CD1c-positive myeloid dendritic cell (primary cell): ENCODE measurements at regions not wholly inside any gene's neighbourhood (a gene's known extent, or its start where the extent isn't known, plus 50 kb on each side); places are given as distances from the start of the nearest gene placed in this dataset.

ENCODE experiments used
- DNase-seq: peaks from one replicate; pipeline ENCODE4 v3.0.0-alpha.2; 2016; ENCODE audit errors: extremely low spot score

DNA sequence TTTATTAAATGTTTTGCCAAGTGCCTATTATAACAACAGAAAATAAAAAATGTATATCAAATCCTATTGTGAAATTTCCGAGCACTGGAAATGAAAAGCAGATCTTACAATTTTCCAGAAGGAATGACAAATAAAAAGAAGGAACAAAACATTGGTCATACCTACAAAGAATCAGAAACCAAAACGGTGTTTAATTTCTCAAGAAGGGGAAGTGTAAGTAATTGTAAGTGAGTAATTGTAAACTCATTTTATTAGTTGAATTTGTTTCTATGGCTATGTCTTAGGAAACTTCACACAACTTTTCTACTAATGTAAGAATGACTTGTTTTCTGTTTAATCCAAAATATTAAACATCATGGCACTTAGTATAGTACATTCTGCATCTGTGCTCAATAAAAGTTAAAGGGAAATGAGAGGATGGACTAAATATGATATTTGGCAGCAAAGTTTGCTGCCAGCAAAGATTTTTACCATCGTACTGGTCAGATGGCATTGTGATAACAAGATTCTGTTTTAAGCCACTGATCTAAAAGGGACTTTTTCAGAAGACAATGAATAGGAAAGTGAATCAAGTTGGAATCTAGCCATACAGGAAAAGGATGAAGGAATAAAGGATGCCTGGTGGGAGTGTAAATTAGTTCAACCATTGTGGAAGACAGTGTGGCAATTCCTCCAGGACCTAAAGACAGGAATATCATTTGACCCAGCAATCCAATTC is 232.4 kb downstream of the NFKBIZ start:
- DNase-seq: peak; percentile 25

- no peak for DNase-seq
These were observed 234.2 kb downstream of the NFKBIZ start for GRCh38 chr3:102083473-102083872.

DNA sequence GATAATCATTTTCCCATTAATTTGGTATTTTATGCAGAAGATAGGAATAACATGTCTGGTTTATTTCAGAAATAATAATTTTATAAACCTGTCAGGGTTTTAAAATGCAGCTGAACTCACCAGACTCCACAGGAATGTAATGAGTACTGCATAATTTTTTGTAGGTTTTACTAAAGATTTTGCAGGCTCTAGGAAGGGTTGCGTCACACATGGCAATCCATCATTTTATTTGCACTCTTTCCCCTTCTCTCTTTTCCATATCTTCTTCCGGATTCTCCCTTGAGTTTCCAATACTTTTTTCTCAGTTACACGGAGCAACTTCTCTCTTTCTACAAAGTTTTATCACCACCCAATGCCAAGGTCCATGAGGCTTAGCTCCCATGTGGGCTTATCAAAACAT is 234.7 kb downstream of the NFKBIZ start:
- DNase-seq: no peak

DNA sequence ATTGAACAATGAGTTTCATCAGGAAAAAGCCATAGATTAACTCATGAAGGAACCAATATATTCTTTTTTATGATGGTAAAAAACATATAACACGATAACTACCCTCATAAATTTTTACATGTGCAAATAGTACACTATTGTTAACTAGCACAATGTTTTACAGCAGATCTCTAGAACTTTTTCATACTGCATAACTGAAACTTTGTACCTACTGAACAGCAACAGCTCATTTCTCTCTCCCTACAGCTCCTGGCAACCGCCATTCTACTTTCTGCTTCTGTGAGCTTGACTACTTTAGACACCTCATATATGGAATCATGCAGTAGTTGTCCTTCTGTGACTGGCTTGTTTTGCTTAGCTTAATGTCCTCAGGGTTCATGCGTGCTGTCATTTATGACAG is 235.4 kb downstream of the NFKBIZ start:
- no peak for DNase-seq

DNA sequence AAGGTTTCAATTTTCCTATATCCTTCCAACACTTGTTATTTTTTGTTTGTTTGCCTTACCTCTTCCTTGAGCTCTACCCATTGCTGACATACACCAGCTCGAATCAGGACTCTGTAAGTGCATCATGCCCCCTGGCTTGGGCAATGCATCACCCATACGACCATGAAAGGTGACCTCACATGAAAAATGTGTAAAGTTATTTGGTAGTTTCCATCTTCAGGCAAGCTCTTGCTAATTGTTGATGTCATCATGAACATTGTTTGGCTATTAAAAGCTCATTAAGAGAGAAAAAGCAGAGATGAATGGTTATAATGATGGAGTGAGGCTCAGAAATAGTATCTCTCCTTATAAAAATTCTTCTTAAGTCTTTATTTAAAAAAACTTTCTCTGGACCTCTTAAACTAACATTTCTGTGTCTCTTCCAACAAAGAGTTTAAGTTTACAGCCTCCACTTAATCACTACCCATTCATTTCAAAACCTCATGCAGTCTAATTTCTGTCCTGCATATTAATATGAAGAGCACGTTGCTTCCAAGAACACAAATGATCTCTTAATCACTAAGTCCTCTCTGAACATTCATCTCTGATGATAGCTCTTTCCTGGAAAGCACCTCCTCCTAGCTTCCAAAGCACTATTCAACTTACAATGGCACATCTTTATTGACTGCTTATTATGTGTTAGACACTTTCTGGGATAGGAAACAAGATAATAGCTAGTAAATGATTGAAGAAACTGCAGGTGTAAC is 236.3 kb downstream of the NFKBIZ start:
- no peak for DNase-seq

DNA sequence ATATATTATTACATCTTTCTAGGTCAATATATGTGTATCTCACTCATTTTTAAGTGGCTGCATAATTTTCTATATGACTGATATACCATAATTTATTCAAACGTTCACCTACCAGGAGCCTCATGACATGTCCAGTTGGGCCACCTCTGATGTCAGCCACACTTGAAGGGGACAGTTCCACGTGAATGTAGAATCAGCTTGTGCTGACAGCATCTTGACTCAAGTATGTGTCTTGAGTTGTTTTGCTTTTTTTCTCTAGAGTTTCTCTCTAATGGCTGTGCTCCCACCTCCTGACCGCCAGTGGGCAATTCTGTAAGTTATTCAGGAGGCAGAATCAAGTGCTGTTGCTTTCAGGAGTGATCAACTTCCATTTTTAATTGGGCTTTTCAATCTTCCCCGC is 237.9 kb downstream of the NFKBIZ start:
- no peak for DNase-seq

DNA sequence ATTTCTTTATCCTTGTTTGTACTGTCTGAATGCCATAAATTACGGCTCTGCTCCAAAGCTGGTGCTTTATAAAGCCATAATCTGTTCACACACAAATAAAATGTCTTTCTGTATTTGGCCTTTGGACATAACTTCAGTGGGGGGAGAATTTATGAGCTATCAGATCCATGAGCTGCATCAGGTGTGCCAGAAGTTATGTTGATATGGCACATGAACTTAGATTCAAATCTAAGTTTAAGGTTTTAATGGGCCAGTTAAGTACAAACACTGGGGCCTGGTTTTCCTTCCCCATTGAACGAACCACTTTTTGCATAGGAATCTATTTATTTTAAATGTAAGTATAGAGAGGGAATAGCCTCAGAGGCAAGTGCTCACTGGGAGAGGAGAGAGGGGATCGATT is 239.9 kb downstream of the NFKBIZ start:
- no peak for DNase-seq

GRCh38 chr3:102089904-102090720 is 240.8 kb downstream of the NFKBIZ start:
- no peak for DNase-seq

- DNase-seq: no peak
These were observed 241.4 kb downstream of the NFKBIZ start for GRCh38 chr3:102090721-102091045.

GRCh38 chr3:102091358-102091757 is 242.0 kb downstream of the NFKBIZ start:
- DNase-seq: no peak

DNA sequence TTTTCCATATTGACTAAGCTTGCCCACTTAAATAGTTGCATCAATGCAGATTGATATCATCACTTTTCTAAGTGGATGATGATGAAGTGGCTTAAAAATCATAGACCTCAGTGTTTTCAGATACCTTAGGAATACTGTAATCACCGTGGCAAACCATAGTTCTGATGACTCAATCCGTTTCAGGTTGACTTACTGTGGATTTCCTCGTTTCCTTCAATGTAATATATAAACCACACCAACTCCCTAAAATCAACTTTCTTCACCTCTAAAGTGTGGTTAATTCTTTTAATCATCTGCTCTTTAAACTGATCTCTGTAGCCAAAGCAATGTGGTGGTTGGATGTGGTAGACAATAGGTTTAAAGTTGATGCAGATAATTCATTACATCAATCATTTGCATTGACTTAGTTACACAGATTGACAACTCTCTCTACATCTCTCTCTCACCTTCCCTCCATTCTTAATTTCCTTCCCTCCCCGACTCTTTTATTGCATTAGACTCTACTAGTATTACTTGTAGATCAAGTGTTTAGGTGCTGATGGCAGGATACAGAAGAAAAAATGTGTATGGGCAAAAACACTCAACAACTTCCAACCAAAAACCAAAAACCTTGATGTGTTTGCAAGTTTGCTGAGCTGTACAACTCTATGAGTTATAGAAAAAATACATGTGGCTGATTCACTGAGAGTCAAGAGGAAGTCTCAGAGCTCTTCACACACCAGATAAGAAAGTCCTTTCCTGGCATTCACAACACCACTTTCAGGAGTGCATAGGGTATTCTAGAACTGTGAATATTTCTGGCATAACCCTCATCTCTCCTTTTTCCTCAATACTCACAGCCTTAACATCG is 243.5 kb downstream of the NFKBIZ start:
- DNase-seq: no peak

GRCh38 chr3:102094506-102094905 is 245.2 kb downstream of the NFKBIZ start:
- DNase-seq: no peak

DNA sequence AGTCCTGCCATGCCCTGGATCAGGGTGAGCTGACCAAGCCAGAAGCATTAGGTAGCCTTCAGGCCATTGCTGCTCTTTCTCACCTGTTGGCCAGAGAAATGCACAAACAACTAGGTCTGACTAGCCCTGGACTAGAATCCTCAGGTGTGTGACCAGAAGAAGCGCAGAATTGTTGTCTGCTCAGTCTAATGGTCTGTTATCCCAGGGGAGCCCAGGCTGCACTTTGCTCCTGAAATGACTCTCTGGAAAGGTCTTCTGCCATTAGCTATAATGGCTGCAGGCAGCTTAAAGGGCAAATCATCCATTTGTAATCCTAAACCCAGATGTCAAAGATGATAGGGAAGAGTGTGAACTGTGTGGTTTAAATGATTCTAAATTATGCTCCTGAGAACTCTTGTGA is 246.1 kb downstream of the NFKBIZ start:
- no peak for DNase-seq

DNA sequence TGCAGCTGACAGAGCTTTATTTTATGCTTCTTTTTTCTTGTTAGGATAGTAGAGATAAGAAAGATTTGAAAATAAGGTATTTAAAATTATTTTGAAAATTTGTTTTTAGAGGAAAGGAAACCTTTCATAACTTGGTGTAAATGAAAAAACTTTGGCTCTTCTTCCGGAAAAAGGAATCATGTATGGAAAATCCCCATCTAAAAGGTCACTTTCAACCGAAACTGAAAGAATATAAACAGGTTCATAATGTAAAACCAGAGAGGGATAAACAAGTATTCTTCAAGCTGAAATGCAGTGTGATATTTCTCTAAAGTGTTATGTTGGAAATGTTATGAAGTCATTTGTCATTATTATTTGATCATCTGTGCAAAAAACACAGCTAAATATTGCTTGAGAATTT is 246.8 kb downstream of the NFKBIZ start:
- no peak for DNase-seq

- no peak for DNase-seq
These were observed 249.0 kb downstream of the NFKBIZ start for GRCh38 chr3:102098130-102098885.

- DNase-seq: no peak
These were observed 250.6 kb downstream of the NFKBIZ start for GRCh38 chr3:102099913-102100312.

- no peak for DNase-seq
These were observed 253.1 kb downstream of the NFKBIZ start for GRCh38 chr3:102102394-102102793.

DNA sequence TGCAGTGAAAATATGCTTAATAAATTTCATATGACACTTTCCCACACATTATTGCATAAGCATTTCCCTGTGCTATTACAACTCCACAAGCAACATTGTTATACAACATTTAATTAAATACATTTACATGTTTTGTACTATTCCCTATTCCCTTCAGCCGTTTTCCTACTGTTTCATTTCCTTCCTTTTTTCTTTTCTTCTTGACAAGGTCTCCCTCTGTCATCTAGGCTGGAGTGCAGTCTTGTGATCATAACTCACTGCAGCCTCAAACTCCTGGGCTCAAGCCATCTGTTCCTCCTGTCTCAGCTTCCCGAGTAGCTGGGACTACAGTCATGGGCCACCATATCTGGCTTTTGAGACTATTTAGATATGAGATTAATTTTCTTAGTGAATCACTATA is 254.7 kb downstream of the NFKBIZ start:
- DNase-seq: no peak

DNA sequence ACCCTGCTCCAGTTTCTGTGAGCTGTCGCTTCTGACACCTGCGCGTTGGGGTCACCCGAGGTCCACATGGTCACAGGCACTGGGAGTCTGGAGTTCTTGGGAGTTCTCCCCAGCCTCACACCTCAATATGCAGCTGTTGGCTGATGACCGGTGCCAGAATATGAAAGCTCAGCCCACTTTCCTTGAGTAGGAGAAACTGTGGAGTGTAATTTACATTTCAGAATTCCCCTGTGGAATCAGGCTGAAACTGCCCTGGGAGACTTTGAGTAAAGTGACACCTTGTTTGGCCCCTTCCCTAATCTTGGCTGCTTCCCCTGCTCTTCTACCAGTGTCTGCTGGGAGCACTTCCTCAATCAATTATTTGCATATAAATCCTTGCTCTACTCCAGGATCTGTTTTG is 255.9 kb downstream of the NFKBIZ start:
- peak; percentile 6 for DNase-seq

DNA sequence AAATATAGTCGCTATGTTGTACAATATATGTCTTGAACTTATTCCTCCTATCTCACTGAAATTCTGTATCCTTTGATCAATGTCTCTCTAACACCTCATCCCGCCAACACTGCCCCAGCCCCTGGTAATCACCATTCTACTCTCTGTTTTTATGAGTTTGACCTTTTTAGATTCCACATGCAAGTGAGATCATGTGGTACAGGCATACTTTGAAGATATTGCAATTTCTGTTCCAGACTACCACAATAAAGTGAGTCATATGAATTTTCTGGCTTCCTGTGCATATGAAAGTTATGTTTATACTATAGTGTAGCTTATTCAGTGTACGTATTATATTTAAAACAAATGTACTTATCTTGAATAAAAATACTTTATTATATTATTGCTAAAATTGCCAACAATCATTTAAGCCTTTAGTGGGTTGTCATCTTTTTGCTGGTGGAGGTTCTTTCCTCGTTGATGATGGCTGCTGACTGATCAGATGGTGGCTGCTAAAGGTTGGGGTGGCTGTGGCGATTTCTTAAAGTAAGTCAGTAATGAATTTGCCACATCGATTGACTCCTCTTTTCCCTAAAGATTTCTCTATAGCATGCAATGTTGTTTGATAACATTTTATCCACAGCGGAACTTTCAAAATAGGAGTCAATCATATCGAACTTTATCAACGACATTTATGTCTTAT is 257.2 kb downstream of the NFKBIZ start:
- no peak for DNase-seq
